Naive thymus-derived CD8-positive, alpha-beta T cell (primary cell): ENCODE measurements at regions not wholly inside any gene's neighbourhood (a gene's known extent, or its start where the extent isn't known, plus 50 kb on each side); places are given as distances from the start of the nearest gene placed in this dataset.

ENCODE experiments used
- ATAC-seq, 2 donors: fragments of 150-1000 bp; cut with Tn5 transposase in 1 of 2; sonication (Bioruptor Pico), chemical (Tn5 transposase) in 1 of 2; 1 replicate in 1 of 2; 2 replicates in 1 of 2; pipeline ENCODE4 v1.10.0; 2021; ENCODE audit warnings: mild to moderate bottlenecking in 2 of 2, moderate library complexity in 2 of 2
- POLR2A ChIA-PET: fragments of 350-600 bp; sonication (Branson Sonifier 250); formaldehyde crosslinking; loops from one replicate; lab custom pipeline; 2021; ENCODE audit warnings: antibody characterized with exemption; lab: Charles Lee
- DNase-seq, 10 donors: peaks; one replicate each; pipeline versions ENCODE4 v3.0.0 to v3.0.0-alpha.2; 2020 to 2022
- H3K27ac Mint-ChIP-seq, 10 donors: one replicate each; pipeline ENCODE4 v1.8.0; 2020 to 2022; ENCODE audit warnings: mild to moderate bottlenecking in 10 of 10, mixed read lengths in 10 of 10, moderate library complexity in 4 of 10, inconsistent platforms in 1 of 10
- H3K27me3 Mint-ChIP-seq, 5 donors: one replicate each; pipeline ENCODE4 v1.8.0; 2021 to 2022; ENCODE audit warnings: mixed read lengths in 5 of 5
- H3K36me3 Mint-ChIP-seq, 3 donors: one replicate each; pipeline ENCODE4 v1.8.0; 2020 to 2022; ENCODE audit warnings: mixed read lengths in 3 of 3, mild to moderate bottlenecking in 2 of 3, inconsistent platforms in 1 of 3
- H3K4me1 Mint-ChIP-seq, 4 donors: one replicate each; pipeline ENCODE4 v1.8.0; 2021 to 2022; ENCODE audit warnings: mixed read lengths in 4 of 4
- H3K4me3 Mint-ChIP-seq, 10 donors: one replicate each; pipeline ENCODE4 v1.8.0; 2020 to 2022; ENCODE audit warnings: mild to moderate bottlenecking in 10 of 10, mixed read lengths in 10 of 10, moderate library complexity in 6 of 10, inconsistent platforms in 1 of 10
- H3K9me3 Mint-ChIP-seq, 9 donors: one replicate each; pipeline ENCODE4 v1.8.0; 2020 to 2022; ENCODE audit warnings: mixed read lengths in 9 of 9, mild to moderate bottlenecking in 3 of 9, inconsistent platforms in 1 of 9, moderate library complexity in 1 of 9

DNA sequence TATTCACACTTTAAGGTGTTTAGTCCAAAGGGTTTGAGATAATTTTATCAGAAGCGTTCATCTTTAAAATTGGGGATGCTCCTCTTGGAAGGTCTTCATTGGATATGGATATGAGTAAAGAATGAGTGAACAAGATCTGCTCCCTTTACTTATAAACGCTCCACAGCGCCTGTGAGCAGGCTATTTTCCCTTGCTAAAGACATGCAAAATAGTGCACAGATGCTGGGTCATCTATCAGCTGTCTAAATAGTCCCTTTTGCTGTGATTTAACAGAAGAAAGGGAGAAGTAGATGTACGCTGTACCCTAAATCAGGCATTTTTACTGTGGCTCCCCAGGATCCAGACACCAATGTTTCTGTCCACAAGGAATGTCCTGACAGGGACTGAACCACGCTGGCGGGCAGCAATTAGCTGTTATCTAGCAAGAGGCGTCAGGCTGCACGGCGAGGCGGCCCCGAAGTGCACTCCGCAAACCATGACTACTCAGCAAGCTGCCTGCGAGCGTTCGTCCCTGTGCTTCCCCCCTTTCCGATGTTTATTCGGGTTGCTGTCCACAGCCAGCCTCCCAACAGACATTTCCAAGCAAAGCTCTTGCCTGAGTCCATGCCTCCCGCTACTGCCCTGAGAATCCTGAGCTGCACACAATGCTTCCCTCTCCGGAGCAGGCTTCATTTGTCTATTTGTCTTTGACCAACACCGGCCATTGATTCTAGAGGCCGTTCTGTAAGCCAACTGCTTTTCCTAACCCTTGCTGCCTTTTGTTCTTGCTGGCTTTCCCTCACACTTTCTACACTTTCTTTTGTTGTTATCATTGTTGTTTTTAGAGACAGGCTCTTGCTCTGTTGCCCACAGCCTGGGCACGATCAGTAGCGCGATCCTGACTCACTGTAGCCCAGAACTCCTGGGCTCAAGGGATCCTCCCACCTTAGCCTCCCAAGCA, 55.7 kb upstream of the CNEP1R1 start:
- Mint-ChIP-seq H3K9me3 (peaks cover 0 to 4% (median 0%) of the 10 kb centered on the region in 9 donors), H3K27me3 (peaks cover 22 to 57% (median 35%) of the 10 kb centered on the region in 5 donors), H3K4me3 (no peak overlapping the region), H3K27ac (peak overlapping the region in 2 of 10 donors; percentile 20 to 34), H3K4me1 (peaks cover 0 to 4% (median 0%) of the 10 kb centered on the region in 4 donors), H3K36me3 (no peaks in the 10 kb centered on the region)
- POLR2A ChIA-PET, result no interaction called here
- ATAC-seq (no peak), DNase-seq (no peak)

DNA sequence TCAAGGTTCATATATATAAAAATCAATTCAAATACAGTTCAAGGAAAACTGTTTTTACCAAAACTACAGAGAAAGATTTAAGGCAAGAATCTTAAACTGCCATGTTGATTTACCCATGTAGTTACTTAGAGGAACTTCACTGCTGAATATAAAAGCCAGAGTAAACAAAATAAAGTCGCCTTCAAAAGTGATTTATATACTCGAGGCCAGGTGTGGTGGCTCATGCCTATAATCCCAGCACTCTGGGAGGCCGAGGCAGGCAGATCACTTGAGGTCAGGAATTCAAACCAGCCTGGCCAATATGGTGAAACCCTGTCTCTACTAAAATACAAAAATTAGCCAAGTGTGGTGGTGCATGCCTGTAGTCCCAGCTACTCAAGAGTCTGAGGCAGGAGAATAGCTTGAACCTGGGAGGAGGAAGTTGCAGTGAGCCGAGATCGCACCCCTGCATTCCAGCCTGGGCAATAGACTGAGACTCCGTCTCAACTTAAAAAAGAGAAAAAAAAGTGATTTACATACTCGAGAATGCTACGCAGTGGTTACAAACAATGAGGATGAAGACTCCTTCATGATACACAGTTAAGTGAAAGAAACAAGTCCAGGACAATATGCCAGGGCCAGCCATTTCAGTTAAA, 54.1 kb upstream of the CNEP1R1 start:
- Mint-ChIP-seq H3K4me3 (no peak overlapping the region), H3K4me1 (peaks cover 0 to 4% (median 0%) of the 10 kb centered on the region in 4 donors), H3K36me3 (no peaks in the 10 kb centered on the region), H3K27ac (no peak overlapping the region), H3K27me3 (peaks cover 22 to 44% (median 28%) of the 10 kb centered on the region in 5 donors), H3K9me3 (peaks cover 0 to 4% (median 0%) of the 10 kb centered on the region in 9 donors)
- ATAC-seq (no peak), DNase-seq (no peak)
- POLR2A ChIA-PET, result no interaction called here

DNA sequence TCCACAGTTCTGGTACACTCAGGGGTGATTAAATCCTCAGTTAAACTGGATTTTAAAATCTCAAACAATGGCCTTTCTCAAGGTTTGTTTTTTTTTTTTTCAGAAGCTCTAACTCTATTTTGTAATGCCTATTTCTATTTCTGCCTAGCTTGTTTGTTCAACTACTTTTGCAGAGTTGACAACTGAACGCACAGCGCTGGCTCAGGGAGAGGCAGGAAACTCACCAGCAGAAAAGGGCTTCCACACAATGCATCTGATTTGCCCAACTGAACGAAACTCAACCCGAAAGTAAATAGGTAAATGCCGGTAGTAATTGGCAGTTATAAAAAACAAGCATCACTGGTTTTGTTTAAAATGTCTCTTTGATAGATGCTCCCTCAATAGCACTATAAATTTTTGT, 52.7 kb upstream of the CNEP1R1 start:
- ATAC-seq (no peak), DNase-seq (no peak)
- H3K4me3 Mint-ChIP-seq, result no peak overlapping the region
- POLR2A ChIA-PET, result interaction anchor here (0.8 kb wide), 1 partner anchor 896 kb away, joined by 3 read pairs; no protein-coding TSS in a partner anchor
- no peak overlapping the region for H3K27ac Mint-ChIP-seq
- peaks cover 0 to 4% (median 0%) of the 10 kb centered on the region in 9 donors for H3K9me3 Mint-ChIP-seq
- H3K27me3 Mint-ChIP-seq, result peaks cover 20 to 37% (median 26%) of the 10 kb centered on the region in 5 donors
- peaks cover 0 to under 1% (median 0%) of the 10 kb centered on the region in 3 donors for H3K36me3 Mint-ChIP-seq
- H3K4me1 Mint-ChIP-seq, result peaks cover 0 to 4% (median 0%) of the 10 kb centered on the region in 4 donors

DNA sequence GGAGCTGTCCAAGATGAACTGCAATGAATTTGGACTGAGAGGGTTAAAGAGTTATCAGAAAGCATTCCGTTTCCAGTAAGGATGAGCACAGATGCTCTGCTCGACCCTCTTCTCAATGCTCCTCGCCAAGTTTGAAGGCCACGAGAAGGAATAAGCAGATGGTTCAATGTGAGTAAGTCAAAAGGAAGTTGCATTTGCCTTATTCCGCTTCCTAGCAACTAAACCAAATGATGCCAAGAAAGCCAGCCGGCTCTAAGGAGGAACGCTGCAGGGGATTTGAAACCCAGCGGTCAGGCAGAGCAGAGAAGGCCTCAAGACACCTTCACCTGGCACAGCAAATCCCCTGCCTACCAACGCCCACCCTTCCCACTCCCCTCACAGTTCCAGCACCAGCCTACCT, 52.1 kb upstream of the CNEP1R1 start:
- no peak for ATAC-seq
- Mint-ChIP-seq H3K27me3 (peaks cover 16 to 30% (median 26%) of the 10 kb centered on the region in 5 donors), H3K9me3 (peaks cover 0 to 7% (median 2%) of the 10 kb centered on the region in 9 donors), H3K4me3 (no peak overlapping the region), H3K27ac (no peak overlapping the region), H3K4me1 (peaks cover 0 to 4% (median 0%) of the 10 kb centered on the region in 4 donors), H3K36me3 (peaks cover 0 to 6% (median 0%) of the 10 kb centered on the region in 3 donors)
- POLR2A ChIA-PET, result interaction anchor here (0.8 kb wide), 1 partner anchor 896 kb away, joined by 3 read pairs; no protein-coding TSS in a partner anchor
- DNase-seq, result no peak
